ENCODE measurements at regions not wholly inside any gene's neighbourhood (a gene's known extent, or its start where the extent isn't known, plus 50 kb on each side); places are given as distances from the start of the nearest gene placed in this dataset.

DNA sequence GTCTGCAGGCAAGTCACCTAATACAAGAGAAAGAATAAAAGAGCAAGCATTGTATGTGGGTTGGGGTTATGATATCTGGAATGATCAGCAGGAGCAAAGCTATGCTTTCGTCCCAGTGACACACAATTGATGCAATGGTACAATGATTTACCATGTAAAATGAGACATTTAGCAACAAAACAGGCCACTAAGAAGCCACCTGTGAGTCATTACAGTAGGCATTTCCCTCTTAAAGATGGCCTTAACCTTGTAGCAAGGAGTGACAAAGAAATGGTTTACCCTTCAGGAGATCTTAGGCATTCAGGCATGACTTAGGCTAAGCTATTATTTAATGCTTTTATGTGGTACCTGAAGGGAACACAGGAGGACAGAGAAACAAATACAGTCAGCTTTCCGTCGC, 373.3 kb upstream of the RBMS3 start:
- DNase-seq = no peak
- H3K27me3 Mint-ChIP-seq (ENCODE audit: unreplicated experiment) = no peaks in the 10 kb centered on the region
- intact Hi-C loops (cut with micrococcal nuclease; ENCODE audit: unreplicated experiment) = no loop called here
- no peaks in the 10 kb centered on the region for H3K9me3 Mint-ChIP-seq (ENCODE audit: low read depth, unreplicated experiment)
- H3K27ac Mint-ChIP-seq (ENCODE audit: unreplicated experiment) = no peak overlapping the region
- no peak overlapping the region for H3K4me3 Mint-ChIP-seq (ENCODE audit: low read depth, unreplicated experiment)
- H3K4me1 Mint-ChIP-seq (ENCODE audit: low read depth, unreplicated experiment) = no peaks in the 10 kb centered on the region
- no peaks in the 10 kb centered on the region for H3K36me3 Mint-ChIP-seq (ENCODE audit: insufficient read depth, unreplicated experiment)
- no TSS peak for BruUV-seq (replicated peaks)
- TF ChIP-seq, protein P1, sequence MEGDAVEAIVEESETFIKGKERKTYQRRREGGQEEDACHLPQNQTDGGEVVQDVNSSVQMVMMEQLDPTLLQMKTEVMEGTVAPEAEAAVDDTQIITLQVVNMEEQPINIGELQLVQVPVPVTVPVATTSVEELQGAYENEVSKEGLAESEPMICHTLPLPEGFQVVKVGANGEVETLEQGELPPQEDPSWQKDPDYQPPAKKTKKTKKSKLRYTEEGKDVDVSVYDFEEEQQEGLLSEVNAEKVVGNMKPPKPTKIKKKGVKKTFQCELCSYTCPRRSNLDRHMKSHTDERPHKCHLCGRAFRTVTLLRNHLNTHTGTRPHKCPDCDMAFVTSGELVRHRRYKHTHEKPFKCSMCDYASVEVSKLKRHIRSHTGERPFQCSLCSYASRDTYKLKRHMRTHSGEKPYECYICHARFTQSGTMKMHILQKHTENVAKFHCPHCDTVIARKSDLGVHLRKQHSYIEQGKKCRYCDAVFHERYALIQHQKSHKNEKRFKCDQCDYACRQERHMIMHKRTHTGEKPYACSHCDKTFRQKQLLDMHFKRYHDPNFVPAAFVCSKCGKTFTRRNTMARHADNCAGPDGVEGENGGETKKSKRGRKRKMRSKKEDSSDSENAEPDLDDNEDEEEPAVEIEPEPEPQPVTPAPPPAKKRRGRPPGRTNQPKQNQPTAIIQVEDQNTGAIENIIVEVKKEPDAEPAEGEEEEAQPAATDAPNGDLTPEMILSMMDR (IDR thresholded peaks at IDR 0.05; ENCODE audit: unreplicated experiment) = no peak
- CTCF ChIA-PET = no interaction called here

DNA sequence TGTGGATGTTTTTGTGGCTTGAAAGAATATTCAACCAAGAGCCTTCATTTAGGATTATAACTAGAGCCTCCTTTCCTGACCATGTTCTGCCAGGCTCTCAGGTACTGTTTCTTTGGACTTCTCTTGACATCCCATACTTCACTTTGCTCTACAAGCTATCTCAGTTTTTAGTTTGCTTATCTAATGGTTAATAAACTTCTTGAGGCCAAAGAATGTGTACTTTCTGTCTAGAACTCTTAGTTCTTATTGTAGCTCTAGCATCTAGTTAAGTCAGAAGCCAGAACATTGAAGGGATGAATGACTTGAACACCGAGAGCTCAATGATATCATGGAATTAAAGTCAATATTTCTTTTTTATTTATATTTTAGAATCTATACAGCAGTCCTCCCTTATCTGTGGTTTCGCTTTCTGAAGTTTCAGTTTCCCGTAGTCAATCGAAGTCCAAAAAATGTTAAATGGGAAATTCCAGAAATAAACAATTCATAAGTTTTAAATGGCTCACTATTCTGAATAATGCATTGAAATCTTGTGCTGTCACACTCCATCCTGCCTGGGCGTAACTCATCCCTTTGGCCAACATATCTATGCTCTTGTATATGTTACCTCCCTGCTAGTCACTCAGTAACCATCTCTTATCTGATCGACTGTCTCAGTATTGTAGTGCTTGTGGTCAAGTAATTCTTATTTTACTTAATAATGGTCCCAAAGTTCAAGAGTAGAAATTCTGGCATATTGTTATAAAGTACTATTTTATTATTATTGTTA, 368.6 kb upstream of the RBMS3 start:
- Mint-ChIP-seq H3K4me3 (ENCODE audit: low read depth, unreplicated experiment) (no peak overlapping the region), H3K27ac (ENCODE audit: unreplicated experiment) (no peak overlapping the region)
- intact Hi-C loops (cut with micrococcal nuclease; ENCODE audit: unreplicated experiment) = loop anchor here (10.0 kb wide), 1 partner anchor 372 kb away; the partner anchor contains the start of gene RBMS3

DNA sequence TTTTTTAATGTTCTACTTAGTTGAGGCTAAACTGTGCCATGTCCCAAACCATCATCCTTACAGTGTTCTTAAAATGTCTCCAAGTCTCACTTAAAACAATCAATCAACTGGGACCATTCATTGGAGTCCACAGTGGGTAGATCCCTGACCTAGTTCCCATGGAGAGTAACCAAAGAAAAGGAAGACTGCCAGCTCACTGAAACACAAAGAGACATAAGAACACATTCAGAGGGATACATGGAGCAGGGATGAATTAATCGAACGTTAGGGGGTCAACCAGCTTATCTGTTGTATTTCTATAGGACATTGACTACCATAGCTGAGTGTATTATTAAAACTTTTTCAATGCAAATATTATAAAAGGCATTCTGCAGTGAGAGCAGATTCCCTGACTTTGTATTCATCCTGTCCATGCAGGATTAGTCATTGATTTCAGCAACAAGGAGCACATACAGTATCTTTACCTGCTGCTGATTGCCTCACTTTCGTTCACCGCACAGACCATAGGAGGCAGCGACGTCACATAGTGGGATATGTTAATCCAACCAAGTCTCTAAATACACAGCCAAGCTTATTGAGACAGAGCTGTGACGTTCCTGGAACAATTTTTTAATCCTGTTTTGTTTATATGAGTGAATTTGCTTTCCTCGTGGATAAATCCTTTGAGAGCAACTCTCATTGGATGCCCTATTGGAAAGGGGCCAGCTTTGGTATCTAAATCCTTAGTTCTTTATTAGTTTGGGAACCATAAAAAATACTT, 364.9 kb upstream of the RBMS3 start:
- intact Hi-C loops (cut with micrococcal nuclease; ENCODE audit: unreplicated experiment) = loop anchor here (5.0 to 10.0 kb wide), 2 partner anchors 369 to 846 kb away; partner anchors contain the start of gene RBMS3
- TF ChIP-seq, protein P1 (IDR thresholded peaks at IDR 0.05; ENCODE audit: unreplicated experiment) = no peak
- DNase-seq = peak; percentile 29
- Mint-ChIP-seq H3K27me3 (ENCODE audit: unreplicated experiment) (no peaks in the 10 kb centered on the region), H3K4me3 (ENCODE audit: low read depth, unreplicated experiment) (no peak overlapping the region), H3K27ac (ENCODE audit: unreplicated experiment) (no peak overlapping the region), H3K36me3 (ENCODE audit: insufficient read depth, unreplicated experiment) (no peaks in the 10 kb centered on the region), H3K4me1 (ENCODE audit: low read depth, unreplicated experiment) (no peaks in the 10 kb centered on the region), H3K9me3 (ENCODE audit: low read depth, unreplicated experiment) (no peaks in the 10 kb centered on the region)
- no TSS peak for BruUV-seq (replicated peaks)
- CTCF ChIA-PET = interaction anchor here (0.7 to 1.1 kb wide), 4 partner anchors 161 to 1719 kb away, joined by 3 to 4 read pairs (median 4); no protein-coding TSS in a partner anchor

More for the DNA sequence above, 368.6 kb upstream of the RBMS3 start:
- Mint-ChIP-seq H3K4me1 (ENCODE audit: low read depth, unreplicated experiment) (no peaks in the 10 kb centered on the region), H3K36me3 (ENCODE audit: insufficient read depth, unreplicated experiment) (no peaks in the 10 kb centered on the region), H3K27me3 (ENCODE audit: unreplicated experiment) (no peaks in the 10 kb centered on the region), H3K9me3 (ENCODE audit: low read depth, unreplicated experiment) (no peaks in the 10 kb centered on the region)
- CTCF ChIA-PET = no interaction called here
- DNase-seq = no peak
- TF ChIP-seq, protein P1 (IDR thresholded peaks at IDR 0.05; ENCODE audit: unreplicated experiment) = no peak
- no TSS peak for BruUV-seq (replicated peaks)

DNA sequence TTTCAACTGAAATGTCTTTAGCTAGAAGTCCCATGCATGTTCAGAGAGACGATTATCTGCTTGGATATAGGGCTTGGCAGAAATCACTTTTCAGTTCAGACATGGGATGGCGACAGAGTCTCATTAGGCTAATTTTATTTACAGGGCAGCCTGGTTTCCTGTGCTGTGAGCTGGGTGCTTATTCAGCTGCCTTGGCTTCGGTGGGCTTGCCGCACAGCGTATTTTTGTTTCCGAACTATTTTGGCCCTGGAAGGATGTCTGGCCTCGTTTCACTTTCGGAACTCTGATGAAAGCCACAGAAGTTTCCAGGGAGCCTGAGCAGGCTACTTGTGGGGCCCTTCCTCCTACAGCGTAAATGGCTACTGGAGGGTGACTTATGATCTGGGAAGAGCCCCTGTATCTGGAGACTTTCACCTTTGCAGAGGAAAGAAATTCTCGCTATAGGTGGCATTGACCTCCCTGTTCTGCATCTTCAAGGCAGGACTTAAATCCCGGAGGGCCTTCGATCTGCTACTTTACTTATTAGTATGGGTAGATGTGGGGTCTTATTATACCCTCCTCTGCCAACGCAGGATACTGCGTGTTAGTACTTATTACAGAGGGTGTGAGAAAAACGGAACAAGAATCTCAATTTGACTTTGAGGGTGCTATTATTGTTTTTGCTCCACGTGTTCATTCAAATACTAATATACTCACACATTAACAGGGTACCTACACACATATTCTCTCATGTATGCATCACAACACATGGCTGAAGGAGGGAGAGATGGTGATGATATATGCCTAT, 364.0 kb upstream of the RBMS3 start:
- no peak overlapping the region for H3K27ac Mint-ChIP-seq (ENCODE audit: unreplicated experiment)
- peak; percentile 2 for DNase-seq
- H3K4me1 Mint-ChIP-seq (ENCODE audit: low read depth, unreplicated experiment) = no peaks in the 10 kb centered on the region
- H3K27me3 Mint-ChIP-seq (ENCODE audit: unreplicated experiment) = no peaks in the 10 kb centered on the region
- H3K9me3 Mint-ChIP-seq (ENCODE audit: low read depth, unreplicated experiment) = no peaks in the 10 kb centered on the region
- no TSS peak for BruUV-seq (replicated peaks)
- H3K4me3 Mint-ChIP-seq (ENCODE audit: low read depth, unreplicated experiment) = no peak overlapping the region
- TF ChIP-seq, protein P1 (IDR thresholded peaks at IDR 0.05; ENCODE audit: unreplicated experiment) = no peak
- no peaks in the 10 kb centered on the region for H3K36me3 Mint-ChIP-seq (ENCODE audit: insufficient read depth, unreplicated experiment)
- intact Hi-C loops (cut with micrococcal nuclease; ENCODE audit: unreplicated experiment) = loop anchor here (5.0 to 10.0 kb wide), 2 partner anchors 368 to 845 kb away; partner anchors contain the start of gene RBMS3
- CTCF ChIA-PET = interaction anchor here (1.1 to 1.2 kb wide), 2 partner anchors 19 to 848 kb away, joined by 3 to 4 read pairs; no protein-coding TSS in a partner anchor

Measured in Calu3 (cell line).